ENCODE measurements at regions not wholly inside any gene's neighbourhood (a gene's known extent, or its start where the extent isn't known, plus 50 kb on each side); places are given as distances from the start of the nearest gene placed in this dataset.

DNA sequence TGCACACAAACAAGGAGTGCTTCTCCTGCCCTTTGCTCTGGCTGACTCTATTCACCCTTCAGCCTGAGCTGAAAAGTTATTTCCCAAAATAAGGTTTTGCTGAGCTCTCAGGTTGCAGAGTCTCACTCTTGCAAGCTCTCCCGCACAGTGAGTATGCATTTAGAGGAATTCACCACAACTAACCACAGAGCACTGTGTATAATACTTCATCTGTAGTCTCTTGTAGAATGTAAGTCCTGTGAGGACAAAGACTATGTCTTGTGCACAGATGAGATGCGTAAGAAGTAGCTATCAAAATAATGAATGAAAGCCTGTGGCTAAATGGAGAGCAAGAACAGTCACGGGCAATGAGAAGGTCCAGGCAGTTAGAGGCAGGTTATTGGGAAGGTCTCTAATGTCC, 156.5 kb upstream of the SLCO3A1 start:
- TF ChIP-seq POLR2A (IDR thresholded peaks at IDR 0.05; ENCODE audit: low read length) = no peak
- no peak for TF ChIP-seq GATA1 (IDR thresholded peaks at IDR 0.05; ENCODE audit: low read depth, low read length)
